MM.1S (cell line): ENCODE measurements at regions not wholly inside any gene's neighbourhood (a gene's known extent, or its start where the extent isn't known, plus 50 kb on each side); places are given as distances from the start of the nearest gene placed in this dataset.

Experiments
- DNase-seq: peaks from one replicate; pipeline ENCODE4 v3.0.0-alpha.2; 2015
- H2AFZ ChIP-seq: fragments of 300-600 bp; sonication (generic); 2 replicates; pipeline ENCODE4 v1.6.0; 2016; ENCODE audit warnings: antibody characterized with exemption, low read length
- H3F3A ChIP-seq: fragments of 300-600 bp; sonication (generic); 2 replicates; pipeline ENCODE4 v1.6.1; 2016; ENCODE audit warnings: mild to moderate bottlenecking, antibody characterized with exemption, low read length, moderate library complexity, mixed read lengths; ENCODE audit not compliant: insufficient read depth
- H3K27ac ChIP-seq: fragments of 300-600 bp; sonication (generic); 2 replicates; pipeline ENCODE4 v1.5.1; 2016; ENCODE audit warnings: mild to moderate bottlenecking, low read length
- H3K27me3 ChIP-seq: fragments of 300-600 bp; sonication (generic); replicated peaks from 2 replicates; pipeline ENCODE4 v1.6.0; 2016; ENCODE audit warnings: low read length; ENCODE audit not compliant: insufficient read depth
- H3K36me3 ChIP-seq: fragments of 300-600 bp; sonication (generic); replicated peaks from 2 replicates; pipeline ENCODE4 v1.6.1; 2016; ENCODE audit warnings: mild to moderate bottlenecking, low read length, mixed read lengths; ENCODE audit not compliant: insufficient read depth
- H3K4me1 ChIP-seq: fragments of 300-600 bp; sonication (generic); 2 replicates; pipeline ENCODE4 v1.6.1; 2016; ENCODE audit warnings: low read length, mixed read lengths
- H3K4me2 ChIP-seq: fragments of 300-600 bp; sonication (generic); 2 replicates; pipeline ENCODE4 v1.6.0; 2016; ENCODE audit warnings: low read depth, low read length
- H3K4me3 ChIP-seq: fragments of 300-600 bp; sonication (generic); 2 replicates; pipeline ENCODE4 v1.5.1; 2016; ENCODE audit warnings: low read length, mixed read lengths
- H3K79me2 ChIP-seq: fragments of 300-600 bp; sonication (generic); 2 replicates; pipeline ENCODE4 v1.6.1; 2016; ENCODE audit warnings: mixed run types, low read length, mixed read lengths
- H3K9ac ChIP-seq: fragments of 300-600 bp; sonication (generic); 2 replicates; pipeline ENCODE4 v1.6.1; 2016; ENCODE audit warnings: low read length, mixed read lengths
- H3K9me2 ChIP-seq: fragments of 300-600 bp; sonication (generic); replicated peaks from 2 replicates; pipeline ENCODE4 v1.6.1; 2016; ENCODE audit warnings: mild to moderate bottlenecking, low read length, mixed read lengths; ENCODE audit not compliant: insufficient read depth
- H3K9me3 ChIP-seq: fragments of 300-600 bp; sonication (generic); replicated peaks from 2 replicates; pipeline ENCODE4 v1.6.1; 2016; ENCODE audit warnings: mild to moderate bottlenecking, low read length, mixed read lengths; ENCODE audit not compliant: insufficient read depth
- H4K20me1 ChIP-seq: fragments of 300-600 bp; sonication (generic); 2 replicates; pipeline ENCODE4 v1.6.1; 2016; ENCODE audit warnings: mild to moderate bottlenecking, low read length, moderate library complexity, mixed read lengths; ENCODE audit not compliant: insufficient read depth
- EZH2 ChIP-seq: fragments of 300-600 bp; sonication (generic); optimal IDR thresholded peaks from 2 replicates; pipeline ENCODE3; 2017; ENCODE audit warnings: low read depth, mild to moderate bottlenecking, antibody characterized with exemption, low read length, mixed read lengths
- EZH2phosphoT487 ChIP-seq: fragments of 300-600 bp; sonication (generic); IDR thresholded peaks from 2 replicates; pipeline ENCODE4 v1.6.1; 2018; ENCODE audit warnings: antibody characterized with exemption, low read length
- TF ChIP-seq, protein P1 (sequence below): fragments of 300-600 bp; sonication (generic); IDR thresholded peaks from 2 replicates; pipeline ENCODE4 v1.5.1; 2016; ENCODE audit warnings: antibody characterized with exemption, low read length, mixed read lengths

GRCh38 chr3:64454768-64455167 lies 229.5 kb upstream of the PRICKLE2 start:
- no peak for TF ChIP-seq EZH2phosphoT487
- TF ChIP-seq, protein P1, sequence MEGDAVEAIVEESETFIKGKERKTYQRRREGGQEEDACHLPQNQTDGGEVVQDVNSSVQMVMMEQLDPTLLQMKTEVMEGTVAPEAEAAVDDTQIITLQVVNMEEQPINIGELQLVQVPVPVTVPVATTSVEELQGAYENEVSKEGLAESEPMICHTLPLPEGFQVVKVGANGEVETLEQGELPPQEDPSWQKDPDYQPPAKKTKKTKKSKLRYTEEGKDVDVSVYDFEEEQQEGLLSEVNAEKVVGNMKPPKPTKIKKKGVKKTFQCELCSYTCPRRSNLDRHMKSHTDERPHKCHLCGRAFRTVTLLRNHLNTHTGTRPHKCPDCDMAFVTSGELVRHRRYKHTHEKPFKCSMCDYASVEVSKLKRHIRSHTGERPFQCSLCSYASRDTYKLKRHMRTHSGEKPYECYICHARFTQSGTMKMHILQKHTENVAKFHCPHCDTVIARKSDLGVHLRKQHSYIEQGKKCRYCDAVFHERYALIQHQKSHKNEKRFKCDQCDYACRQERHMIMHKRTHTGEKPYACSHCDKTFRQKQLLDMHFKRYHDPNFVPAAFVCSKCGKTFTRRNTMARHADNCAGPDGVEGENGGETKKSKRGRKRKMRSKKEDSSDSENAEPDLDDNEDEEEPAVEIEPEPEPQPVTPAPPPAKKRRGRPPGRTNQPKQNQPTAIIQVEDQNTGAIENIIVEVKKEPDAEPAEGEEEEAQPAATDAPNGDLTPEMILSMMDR, result no peak
- no peak for TF ChIP-seq EZH2
- no peak overlapping the region for H3K4me3 ChIP-seq
- no peak overlapping the region for H2AFZ ChIP-seq
- no peaks in the 10 kb centered on the region for H3K4me1 ChIP-seq
- H3K9me3 ChIP-seq, result no peaks in the 10 kb centered on the region
- no peaks in the 10 kb centered on the region for H3K27me3 ChIP-seq
- no peaks in the 10 kb centered on the region for H3F3A ChIP-seq
- H4K20me1 ChIP-seq, result no peaks in the 10 kb centered on the region
- no peak for DNase-seq
- no peak overlapping the region for H3K27ac ChIP-seq
- no peak overlapping the region for H3K9ac ChIP-seq
- no peak overlapping the region for H3K4me2 ChIP-seq
- no peaks in the 10 kb centered on the region for H3K9me2 ChIP-seq
- no peaks in the 10 kb centered on the region for H3K36me3 ChIP-seq
- no peaks in the 10 kb centered on the region for H3K79me2 ChIP-seq

- no peaks in the 10 kb centered on the region for H3K27me3 ChIP-seq
- H3K9me2 ChIP-seq, result no peaks in the 10 kb centered on the region
- H3K4me2 ChIP-seq, result no peak overlapping the region
- no peaks in the 10 kb centered on the region for H3F3A ChIP-seq
- no peaks in the 10 kb centered on the region for H3K36me3 ChIP-seq
- no peaks in the 10 kb centered on the region for H3K79me2 ChIP-seq
- no peak overlapping the region for H3K9ac ChIP-seq
- H4K20me1 ChIP-seq, result no peaks in the 10 kb centered on the region
- H2AFZ ChIP-seq, result no peak overlapping the region
- H3K9me3 ChIP-seq, result no peaks in the 10 kb centered on the region
- TF ChIP-seq, protein P1, result no peak
- TF ChIP-seq EZH2 (no peak), EZH2phosphoT487 (no peak)
- no peak for DNase-seq
- no peak overlapping the region for H3K27ac ChIP-seq
- H3K4me1 ChIP-seq, result no peaks in the 10 kb centered on the region
- H3K4me3 ChIP-seq, result no peak overlapping the region
Measured at GRCh38 chr3:64454179-64454578, 228.9 kb upstream of the PRICKLE2 start.

- Histone ChIP-seq H2AFZ (no peak overlapping the region), H3K9me2 (no peaks in the 10 kb centered on the region), H3K9ac (no peak overlapping the region), H3F3A (no peaks in the 10 kb centered on the region), H3K36me3 (no peaks in the 10 kb centered on the region), H3K4me1 (no peaks in the 10 kb centered on the region), H3K27me3 (no peaks in the 10 kb centered on the region), H3K4me2 (no peak overlapping the region), H4K20me1 (no peaks in the 10 kb centered on the region), H3K79me2 (no peaks in the 10 kb centered on the region), H3K4me3 (no peak overlapping the region), H3K27ac (no peak overlapping the region), H3K9me3 (no peaks in the 10 kb centered on the region)
- no peak for DNase-seq
- TF ChIP-seq EZH2 (no peak), EZH2phosphoT487 (no peak)
- TF ChIP-seq, protein P1, result no peak
Measured at GRCh38 chr3:64451283-64452012, 226.2 kb upstream of the PRICKLE2 start.
